GM13977 (cell line): ENCODE measurements at regions not wholly inside any gene's neighbourhood (a gene's known extent, or its start where the extent isn't known, plus 50 kb on each side); places are given as distances from the start of the nearest gene placed in this dataset.
"Not testable (repeated sequence)": the region's sequence is repeated elsewhere in the genome, so short reads cannot be mapped to it uniquely, and the experiment has no call there.

Source experiments
- DNase-seq: peaks from one replicate; pipeline ENCODE4 v3.0.0; 2012; ENCODE audit warnings: low spot score
- CTCF ChIP-seq: IDR thresholded peaks from 2 replicates; pipeline ENCODE4 v1.5.1; 2012; ENCODE audit warnings: mild to moderate bottlenecking, control low read depth; ENCODE audit not compliant: insufficient read depth; ENCODE audit errors: extremely low read depth, missing control alignments
- in situ Hi-C: fragments of 300-500 bp; cut with MboI; formaldehyde crosslinking; loops from one replicate; pipeline ENCODE4 v1.12.0; 2022; ENCODE audit warnings: low sequenced_read_pairs, low pct_unique_long_range_greater_than_20kb, mixed read lengths, inconsistent platforms; ENCODE audit not compliant: unreplicated experiment

GRCh38 chr9:129446828-129447550, 173.9 kb downstream of the C9orf50 start:
- in situ Hi-C loops = no loop called here
- TF ChIP-seq CTCF = no peak
- DNase-seq = no peak

- no peak for DNase-seq
- TF ChIP-seq CTCF = no peak
- in situ Hi-C loops = no loop called here
These were observed 175.1 kb downstream of the C9orf50 start for GRCh38 chr9:129445794-129446306.

- in situ Hi-C loops, DNase-seq: not testable (repeated sequence)
These were observed 177.3 kb downstream of the C9orf50 start for GRCh38 chr9:129443515-129444164.

GRCh38 chr9:129442803-129443511, 177.9 kb downstream of the C9orf50 start:
- DNase-seq = no peak
- in situ Hi-C loops = no loop called here
- TF ChIP-seq CTCF = no peak

- no peak for TF ChIP-seq CTCF
- no peak for DNase-seq
- in situ Hi-C loops = no loop called here
These were observed 179.0 kb downstream of the C9orf50 start for GRCh38 chr9:129441852-129442251.

- no peak for TF ChIP-seq CTCF
- no peak for DNase-seq
- in situ Hi-C loops = no loop called here
These were observed 180.3 kb downstream of the C9orf50 start for GRCh38 chr9:129440435-129441186.
